ENCODE measurements at regions not wholly inside any gene's neighbourhood (a gene's known extent, or its start where the extent isn't known, plus 50 kb on each side); places are given as distances from the start of the nearest gene placed in this dataset.

DNA sequence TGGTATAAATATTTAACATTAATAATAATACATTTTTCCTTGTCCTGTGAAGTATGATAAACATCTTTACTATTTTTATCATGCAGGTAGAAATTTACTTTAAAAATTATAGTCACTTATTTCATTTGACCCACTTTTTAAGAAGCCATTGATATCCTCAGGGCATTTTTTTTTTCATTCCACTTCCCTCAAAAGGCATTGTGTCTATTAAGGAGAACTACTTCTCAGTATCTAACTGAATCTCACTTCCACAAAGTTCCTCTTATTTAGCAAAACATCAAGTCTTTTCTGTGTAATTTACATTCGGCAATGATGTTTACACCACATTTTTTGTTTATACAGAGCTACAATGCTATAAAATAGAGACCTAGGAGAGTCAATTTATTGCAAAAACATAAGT lies 388.2 kb upstream of the AKR1E2 start:
- Histone ChIP-seq H3K27me3 (ENCODE audit: control insufficient read depth, insufficient read depth) (no peaks in the 10 kb centered on the region), H3K4me1 (ENCODE audit: control insufficient read depth, insufficient read depth, low read length) (no peaks in the 10 kb centered on the region), H3K27ac (ENCODE audit: low read length) (no peak overlapping the region), H3K4me3 (ENCODE audit: low read length) (no peak overlapping the region), H3K9me3 (ENCODE audit: control insufficient read depth, low read length) (no peaks in the 10 kb centered on the region)
- no peak for DNase-seq
- 86% methylated on average over 1 of the region's 1 CpG for WGBS
- intact Hi-C loops (cut with DNase I), result no loop called here
- ATAC-seq, result no peak

DNA sequence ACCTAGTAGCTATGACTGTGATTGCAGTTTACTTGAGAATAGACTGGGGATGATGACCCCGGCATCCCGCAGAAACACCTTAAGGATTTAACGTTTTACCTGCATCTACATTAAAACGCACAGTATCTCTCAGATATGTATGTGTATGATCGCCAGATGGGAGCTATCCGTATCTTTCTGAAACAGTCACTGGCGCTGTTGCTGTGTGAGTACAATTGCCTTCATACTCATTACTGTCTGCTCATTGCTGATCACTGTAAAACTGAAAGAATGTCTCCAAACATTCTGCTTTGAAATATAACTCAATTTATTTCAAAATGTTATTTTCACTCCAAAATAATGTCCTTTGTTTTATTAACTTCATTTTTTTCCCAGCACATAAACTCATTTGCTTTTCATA lies 388.9 kb upstream of the AKR1E2 start:
- intact Hi-C loops (cut with DNase I), result no loop called here
- H3K4me1 ChIP-seq (ENCODE audit: control insufficient read depth, insufficient read depth, low read length), result no peaks in the 10 kb centered on the region
- H3K27me3 ChIP-seq (ENCODE audit: control insufficient read depth, insufficient read depth), result no peaks in the 10 kb centered on the region
- no peaks in the 10 kb centered on the region for H3K9me3 ChIP-seq (ENCODE audit: control insufficient read depth, low read length)
- WGBS, result 89% methylated on average over 7 of the region's 7 CpGs
- no peak overlapping the region for H3K4me3 ChIP-seq (ENCODE audit: low read length)
- no peak overlapping the region for H3K27ac ChIP-seq (ENCODE audit: low read length)
- ATAC-seq (no peak), DNase-seq (no peak)

DNA sequence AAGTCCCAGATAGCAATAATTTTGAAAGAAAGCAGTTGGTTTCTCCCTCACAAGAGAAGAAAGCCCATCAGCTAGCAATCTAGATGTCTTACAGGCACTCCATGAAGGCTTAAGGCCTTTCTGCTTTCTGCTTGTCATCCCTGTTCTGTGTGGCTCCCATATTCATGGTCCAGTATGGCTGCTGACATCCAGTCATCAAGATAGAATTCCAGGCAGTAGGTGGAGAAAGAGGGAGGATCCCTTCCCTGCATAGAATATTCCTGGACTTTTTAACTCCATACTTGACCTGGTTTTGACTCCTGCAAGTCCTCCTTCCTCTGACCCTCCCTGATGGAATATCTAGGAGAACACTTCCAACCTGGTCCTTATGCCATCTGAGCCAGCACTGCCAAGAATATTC lies 389.9 kb upstream of the AKR1E2 start:
- intact Hi-C loops (cut with DNase I), result no loop called here
- H3K4me1 ChIP-seq (ENCODE audit: control insufficient read depth, insufficient read depth, low read length), result no peaks in the 10 kb centered on the region
- H3K27ac ChIP-seq (ENCODE audit: low read length), result no peak overlapping the region
- no peaks in the 10 kb centered on the region for H3K27me3 ChIP-seq (ENCODE audit: control insufficient read depth, insufficient read depth)
- H3K9me3 ChIP-seq (ENCODE audit: control insufficient read depth, low read length), result no peaks in the 10 kb centered on the region
- DNase-seq (no peak), ATAC-seq (no peak)
- H3K4me3 ChIP-seq (ENCODE audit: low read length), result no peak overlapping the region

DNA sequence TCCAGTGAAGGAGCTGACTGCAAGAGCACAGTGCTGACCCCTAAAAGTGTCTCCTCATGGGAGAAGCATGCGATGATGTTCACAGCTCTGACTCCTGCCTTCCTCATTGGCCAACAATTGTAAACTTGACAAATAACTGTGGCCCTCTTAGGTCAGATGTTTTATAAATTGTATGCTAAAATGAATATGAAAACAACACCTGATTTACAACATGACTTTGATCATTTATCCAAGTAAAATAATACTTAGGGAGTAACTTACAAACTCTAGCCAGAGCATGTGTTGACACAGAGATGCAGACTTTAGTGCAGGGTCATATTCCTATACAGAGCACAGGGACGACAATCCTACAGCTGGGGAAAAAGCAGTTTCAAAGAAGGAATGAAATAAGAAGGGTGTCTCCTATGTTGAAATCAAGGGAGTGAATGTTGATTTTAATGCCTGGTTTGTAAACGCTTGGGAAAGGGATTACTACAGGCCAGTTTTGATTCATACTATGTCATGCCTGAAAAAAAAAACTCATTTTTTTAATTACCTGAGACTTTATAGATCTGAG lies 391.4 kb upstream of the AKR1E2 start:
- Histone ChIP-seq H3K4me1 (ENCODE audit: control insufficient read depth, insufficient read depth, low read length) (no peaks in the 10 kb centered on the region), H3K27me3 (ENCODE audit: control insufficient read depth, insufficient read depth) (no peaks in the 10 kb centered on the region), H3K27ac (ENCODE audit: low read length) (no peak overlapping the region), H3K4me3 (ENCODE audit: low read length) (no peak overlapping the region), H3K9me3 (ENCODE audit: control insufficient read depth, low read length) (no peaks in the 10 kb centered on the region)
- ATAC-seq, result no peak
- 94% methylated on average over 3 of the region's 3 CpGs for WGBS
- intact Hi-C loops (cut with DNase I), result no loop called here
- DNase-seq, result no peak

DNA sequence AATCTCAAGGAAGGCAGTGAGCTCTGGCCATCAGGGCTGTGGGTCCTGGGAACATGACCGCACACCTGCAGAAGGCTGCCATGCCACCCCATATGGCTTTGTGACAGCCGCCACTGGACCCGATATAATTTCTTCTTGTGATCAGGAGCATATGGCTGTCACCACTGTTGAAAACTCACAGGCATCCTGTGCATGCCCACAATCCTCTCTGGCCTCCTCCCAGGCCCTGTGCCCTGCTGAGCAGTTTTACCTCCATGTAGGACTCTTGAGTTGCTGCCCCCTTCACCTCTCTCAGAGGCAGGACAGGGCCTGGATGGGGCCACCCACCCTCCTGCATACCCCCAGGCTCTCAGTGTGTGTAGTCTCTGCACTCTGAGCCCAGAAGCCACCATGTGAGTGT lies 391.9 kb upstream of the AKR1E2 start:
- Histone ChIP-seq H3K27ac (ENCODE audit: low read length) (no peak overlapping the region), H3K9me3 (ENCODE audit: control insufficient read depth, low read length) (no peaks in the 10 kb centered on the region), H3K4me3 (ENCODE audit: low read length) (no peak overlapping the region), H3K27me3 (ENCODE audit: control insufficient read depth, insufficient read depth) (no peaks in the 10 kb centered on the region), H3K4me1 (ENCODE audit: control insufficient read depth, insufficient read depth, low read length) (no peaks in the 10 kb centered on the region)
- intact Hi-C loops (cut with DNase I), result no loop called here
- 98% methylated on average over 3 of the region's 3 CpGs for WGBS
- ATAC-seq, result no peak
- peak in 1 of 3 donors; percentile 36 for DNase-seq

DNA sequence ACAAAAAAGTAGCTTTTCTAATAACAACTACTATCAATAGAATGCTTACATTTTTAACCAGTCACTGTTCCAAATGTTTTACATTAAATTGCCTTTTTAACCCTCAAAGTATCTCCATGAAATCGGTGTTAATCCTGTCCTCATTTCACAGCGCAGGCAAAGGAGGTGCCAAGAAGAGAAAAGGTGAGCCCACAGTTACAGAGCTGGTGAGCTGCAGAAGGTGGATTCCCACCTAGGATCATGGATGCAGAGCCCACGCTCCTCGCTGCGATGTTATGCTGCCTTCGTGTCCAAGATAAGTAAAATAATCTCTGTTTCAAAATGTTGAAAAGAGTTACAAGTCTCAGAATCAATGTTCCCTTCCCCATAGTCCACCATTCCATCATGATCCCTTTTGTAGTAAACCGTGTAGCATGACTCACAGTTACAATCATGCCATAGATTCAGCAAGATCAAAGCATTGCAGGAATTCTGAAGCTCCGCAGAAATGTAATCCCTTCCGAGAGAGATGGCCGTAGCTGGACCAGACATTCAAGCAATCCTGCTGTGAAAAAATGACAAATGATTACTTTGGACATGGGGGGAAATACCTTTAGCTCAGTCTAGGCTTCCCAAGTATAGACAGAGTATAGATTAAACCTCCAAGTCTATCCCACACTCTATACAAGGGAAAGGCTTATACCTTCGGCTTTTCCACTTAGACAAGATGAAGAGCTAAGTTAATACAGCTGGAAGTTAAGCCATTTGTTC lies 394.7 kb upstream of the AKR1E2 start:
- Histone ChIP-seq H3K4me1 (ENCODE audit: control insufficient read depth, insufficient read depth, low read length) (no peaks in the 10 kb centered on the region), H3K27me3 (ENCODE audit: control insufficient read depth, insufficient read depth) (no peaks in the 10 kb centered on the region), H3K4me3 (ENCODE audit: low read length) (no peak overlapping the region), H3K9me3 (ENCODE audit: control insufficient read depth, low read length) (no peaks in the 10 kb centered on the region), H3K27ac (ENCODE audit: low read length) (no peak overlapping the region)
- DNase-seq (no peak), ATAC-seq (no peak)
- intact Hi-C loops (cut with DNase I), result no loop called here
- 93% methylated on average over 11 of the region's 11 CpGs for WGBS

DNA sequence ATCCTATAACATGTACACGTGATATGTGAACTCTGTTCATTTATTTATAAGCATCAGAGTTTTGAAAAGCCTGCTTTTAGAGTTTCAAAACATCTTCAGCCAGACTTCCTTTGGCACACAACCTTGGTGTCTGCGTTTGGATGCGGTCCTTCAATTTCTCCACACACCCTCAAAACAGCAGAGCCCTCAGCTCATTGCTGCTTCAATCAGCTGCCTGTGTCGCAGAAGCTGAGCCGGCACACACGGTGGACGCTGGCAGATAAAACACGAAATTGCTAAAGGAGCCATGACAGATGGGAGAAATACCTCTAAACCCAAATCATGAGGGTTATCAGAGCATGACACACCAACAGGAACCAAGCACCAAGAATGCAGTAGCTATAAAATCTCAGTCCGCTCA lies 396.4 kb upstream of the AKR1E2 start:
- H3K27ac ChIP-seq (ENCODE audit: low read length), result no peak overlapping the region
- intact Hi-C loops (cut with DNase I), result no loop called here
- DNase-seq, result peak in 2 of 3 donors; percentile 32 to 41
- H3K9me3 ChIP-seq (ENCODE audit: control insufficient read depth, low read length), result no peaks in the 10 kb centered on the region
- ATAC-seq, result no peak
- no peaks in the 10 kb centered on the region for H3K27me3 ChIP-seq (ENCODE audit: control insufficient read depth, insufficient read depth)
- 63% methylated on average over 9 of the region's 9 CpGs for WGBS
- H3K4me1 ChIP-seq (ENCODE audit: control insufficient read depth, insufficient read depth, low read length), result no peaks in the 10 kb centered on the region
- H3K4me3 ChIP-seq (ENCODE audit: low read length), result no peak overlapping the region

DNA sequence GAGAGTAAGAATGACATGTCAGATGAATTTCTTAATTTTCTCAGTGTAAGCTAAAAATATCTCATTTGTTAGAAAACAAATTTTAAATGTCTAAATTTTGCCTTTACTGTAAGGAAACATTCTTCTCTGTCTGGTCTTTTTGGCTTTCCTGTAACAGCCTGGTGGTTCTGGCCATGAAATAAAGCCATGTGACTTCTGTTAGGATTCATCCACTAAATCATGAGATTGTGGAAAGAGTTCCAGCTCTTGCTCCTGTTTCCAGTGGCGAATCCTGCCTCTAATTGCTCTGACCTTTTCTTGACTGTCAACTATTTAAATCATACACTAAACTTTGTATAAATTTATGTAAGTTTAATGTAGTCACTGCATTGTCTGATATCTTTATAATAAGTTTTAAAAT lies 398.5 kb upstream of the AKR1E2 start:
- ATAC-seq (no peak), DNase-seq (no peak)
- no peaks in the 10 kb centered on the region for H3K27me3 ChIP-seq (ENCODE audit: control insufficient read depth, insufficient read depth)
- H3K4me1 ChIP-seq (ENCODE audit: control insufficient read depth, insufficient read depth, low read length), result no peaks in the 10 kb centered on the region
- H3K9me3 ChIP-seq (ENCODE audit: control insufficient read depth, low read length), result no peaks in the 10 kb centered on the region
- WGBS, result 46% methylated on average over 1 of the region's 1 CpG
- H3K4me3 ChIP-seq (ENCODE audit: low read length), result no peak overlapping the region
- intact Hi-C loops (cut with DNase I), result no loop called here
- H3K27ac ChIP-seq (ENCODE audit: low read length), result no peak overlapping the region

DNA sequence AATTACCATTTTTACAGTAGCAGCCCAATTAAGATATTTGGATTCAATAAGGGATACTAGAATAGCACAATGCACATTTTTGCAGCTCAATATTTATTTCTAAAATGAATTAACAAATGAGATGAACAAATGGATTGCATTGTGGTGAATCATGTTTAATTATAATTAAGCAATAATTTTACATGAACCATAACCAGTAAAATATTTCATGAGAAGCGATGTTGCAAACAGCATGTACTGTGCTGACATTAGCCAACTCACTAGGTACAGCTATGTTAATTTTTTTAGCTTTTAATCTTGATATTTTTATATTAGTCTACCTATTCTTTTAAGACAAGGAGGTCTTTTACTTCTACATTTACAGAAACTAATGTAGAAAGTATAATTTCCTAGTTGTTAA lies 399.1 kb upstream of the AKR1E2 start:
- H3K27ac ChIP-seq (ENCODE audit: low read length), result no peak overlapping the region
- H3K4me3 ChIP-seq (ENCODE audit: low read length), result no peak overlapping the region
- no peaks in the 10 kb centered on the region for H3K27me3 ChIP-seq (ENCODE audit: control insufficient read depth, insufficient read depth)
- 99% methylated on average over 1 of the region's 1 CpG for WGBS
- intact Hi-C loops (cut with DNase I), result no loop called here
- ATAC-seq, result no peak
- no peaks in the 10 kb centered on the region for H3K9me3 ChIP-seq (ENCODE audit: control insufficient read depth, low read length)
- H3K4me1 ChIP-seq (ENCODE audit: control insufficient read depth, insufficient read depth, low read length), result no peaks in the 10 kb centered on the region
- DNase-seq, result no peak

DNA sequence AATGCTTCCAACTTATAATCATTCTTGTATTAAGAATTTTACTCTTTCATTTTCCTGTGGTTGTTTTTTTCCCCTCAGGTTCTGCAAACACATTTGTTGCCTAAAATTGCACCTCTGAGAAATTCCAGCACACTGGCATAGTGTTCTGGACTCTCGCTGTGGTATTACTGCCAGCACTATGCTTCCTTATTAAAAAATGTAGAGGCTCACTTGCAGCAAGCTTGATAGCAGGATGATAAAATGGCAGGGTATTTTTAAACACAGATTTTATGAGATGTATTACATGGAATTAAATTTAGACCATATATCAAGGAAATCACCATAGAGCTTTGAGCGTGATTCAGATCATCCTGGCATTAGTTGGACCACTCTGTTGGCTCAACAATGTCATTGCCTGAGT lies 416.7 kb upstream of the AKR1E2 start:
- Histone ChIP-seq H3K4me1 (ENCODE audit: control insufficient read depth, insufficient read depth, low read length) (peaks cover 2% of the 10 kb centered on the region), H3K27me3 (ENCODE audit: control insufficient read depth, insufficient read depth) (no peaks in the 10 kb centered on the region), H3K9me3 (ENCODE audit: control insufficient read depth, low read length) (no peaks in the 10 kb centered on the region), H3K27ac (ENCODE audit: low read length) (no peak overlapping the region), H3K4me3 (ENCODE audit: low read length) (no peak overlapping the region)
- 61% methylated on average over 2 of the region's 2 CpGs for WGBS
- ATAC-seq (no peak), DNase-seq (no peak)
- intact Hi-C loops (cut with DNase I), result no loop called here

DNA sequence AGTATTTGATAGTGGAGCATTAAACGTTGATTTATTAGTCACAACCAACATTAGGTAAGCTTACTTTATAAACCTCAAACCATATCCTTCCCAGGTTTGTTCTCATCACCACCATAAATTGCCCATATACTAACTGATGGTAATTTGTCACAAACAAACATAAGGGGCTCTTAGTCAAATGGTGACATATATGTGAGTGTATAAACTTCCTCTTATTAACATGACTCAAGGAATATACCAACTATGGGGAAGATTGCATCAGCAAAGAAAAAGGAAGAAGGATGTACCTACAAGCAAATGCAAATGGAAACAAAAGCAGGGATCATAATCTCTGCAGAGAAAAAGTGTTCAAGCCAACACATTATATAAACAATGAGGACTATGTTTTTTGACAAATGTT lies 418.2 kb upstream of the AKR1E2 start:
- Histone ChIP-seq H3K4me1 (ENCODE audit: control insufficient read depth, insufficient read depth, low read length) (peaks cover 2% of the 10 kb centered on the region), H3K9me3 (ENCODE audit: control insufficient read depth, low read length) (no peaks in the 10 kb centered on the region), H3K4me3 (ENCODE audit: low read length) (no peak overlapping the region), H3K27ac (ENCODE audit: low read length) (no peak overlapping the region), H3K27me3 (ENCODE audit: control insufficient read depth, insufficient read depth) (no peaks in the 10 kb centered on the region)
- DNase-seq (no peak), ATAC-seq (no peak)
- WGBS, result 80% methylated on average over 1 of the region's 1 CpG
- intact Hi-C loops (cut with DNase I), result no loop called here

DNA sequence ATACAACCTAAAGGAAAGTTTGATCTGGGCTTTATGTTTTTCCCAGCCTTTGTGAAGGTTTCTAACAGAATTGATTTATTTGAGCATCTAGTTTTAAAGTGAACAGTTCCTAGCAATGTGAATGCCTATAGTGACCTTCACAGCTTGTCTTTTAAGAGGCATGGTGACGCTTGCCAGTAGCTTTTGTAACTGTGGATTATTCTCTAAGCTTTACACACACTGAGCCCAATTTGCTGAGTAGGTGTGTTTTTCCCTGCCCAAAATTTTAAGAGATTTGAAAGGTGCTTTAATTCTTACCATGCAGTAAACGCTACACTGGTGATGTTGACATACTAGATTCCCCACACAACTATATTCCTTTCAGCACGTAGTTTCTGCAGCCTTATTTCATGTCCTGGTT lies 420.2 kb upstream of the AKR1E2 start:
- Histone ChIP-seq H3K27me3 (ENCODE audit: control insufficient read depth, insufficient read depth) (no peaks in the 10 kb centered on the region), H3K4me3 (ENCODE audit: low read length) (no peak overlapping the region), H3K4me1 (ENCODE audit: control insufficient read depth, insufficient read depth, low read length) (peaks cover 2% of the 10 kb centered on the region), H3K9me3 (ENCODE audit: control insufficient read depth, low read length) (no peaks in the 10 kb centered on the region), H3K27ac (ENCODE audit: low read length) (no peak overlapping the region)
- ATAC-seq (no peak), DNase-seq (no peak)
- intact Hi-C loops (cut with DNase I), result no loop called here
- 76% methylated on average over 3 of the region's 3 CpGs for WGBS
